ENCODE measurements at regions not wholly inside any gene's neighbourhood (a gene's known extent, or its start where the extent isn't known, plus 50 kb on each side); places are given as distances from the start of the nearest gene placed in this dataset.

DNA sequence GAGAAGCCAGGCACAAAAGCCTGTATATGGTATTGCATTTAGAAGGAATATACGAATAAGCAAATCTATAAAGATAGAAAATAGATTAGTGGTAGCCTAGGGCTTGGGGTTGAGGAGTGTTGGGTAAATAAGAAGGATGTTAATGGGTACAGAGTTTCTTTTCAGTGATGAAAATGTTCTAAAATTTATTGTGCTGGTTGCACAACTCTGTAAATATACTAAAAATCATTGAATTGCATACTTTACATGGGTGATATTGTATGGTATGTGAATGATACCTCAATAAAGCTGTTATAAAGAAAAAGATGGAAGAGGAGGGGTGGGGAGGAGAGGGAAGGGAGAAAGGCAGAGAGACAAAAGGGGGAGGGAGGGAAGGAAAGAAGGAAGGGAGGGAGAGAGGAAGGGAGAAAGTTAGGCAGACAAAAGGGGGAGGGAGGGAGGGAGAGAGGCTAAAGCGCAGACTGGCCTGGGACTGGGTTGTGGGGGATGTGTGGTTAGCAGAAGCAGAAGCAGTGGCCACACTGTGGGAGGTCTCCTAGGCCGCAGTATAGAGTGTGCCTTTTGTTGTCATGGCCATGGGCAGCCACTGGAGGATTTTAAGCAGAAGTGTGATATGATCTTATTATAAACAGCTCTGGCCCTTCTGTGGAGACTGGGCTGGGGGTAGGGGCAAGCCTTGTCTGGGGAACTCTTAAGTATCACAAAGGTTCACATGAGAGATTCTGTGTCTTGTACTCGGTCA lies 73.6 kb upstream of the ELK3 start (continued):
- TF ChIP-seq REXO4 (CRISPR knock-in tag; IDR thresholded peaks at IDR 0.05; ENCODE audit: borderline replicate concordance), result no peak
- TF ChIP-seq, protein P1, sequence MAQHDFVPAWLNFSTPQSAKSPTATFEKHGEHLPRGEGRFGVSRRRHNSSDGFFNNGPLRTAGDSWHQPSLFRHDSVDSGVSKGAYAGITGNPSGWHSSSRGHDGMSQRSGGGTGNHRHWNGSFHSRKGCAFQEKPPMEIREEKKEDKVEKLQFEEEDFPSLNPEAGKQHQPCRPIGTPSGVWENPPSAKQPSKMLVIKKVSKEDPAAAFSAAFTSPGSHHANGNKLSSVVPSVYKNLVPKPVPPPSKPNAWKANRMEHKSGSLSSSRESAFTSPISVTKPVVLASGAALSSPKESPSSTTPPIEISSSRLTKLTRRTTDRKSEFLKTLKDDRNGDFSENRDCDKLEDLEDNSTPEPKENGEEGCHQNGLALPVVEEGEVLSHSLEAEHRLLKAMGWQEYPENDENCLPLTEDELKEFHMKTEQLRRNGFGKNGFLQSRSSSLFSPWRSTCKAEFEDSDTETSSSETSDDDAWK (CRISPR knock-in tag; IDR thresholded peaks at IDR 0.05), result no peak

DNA sequence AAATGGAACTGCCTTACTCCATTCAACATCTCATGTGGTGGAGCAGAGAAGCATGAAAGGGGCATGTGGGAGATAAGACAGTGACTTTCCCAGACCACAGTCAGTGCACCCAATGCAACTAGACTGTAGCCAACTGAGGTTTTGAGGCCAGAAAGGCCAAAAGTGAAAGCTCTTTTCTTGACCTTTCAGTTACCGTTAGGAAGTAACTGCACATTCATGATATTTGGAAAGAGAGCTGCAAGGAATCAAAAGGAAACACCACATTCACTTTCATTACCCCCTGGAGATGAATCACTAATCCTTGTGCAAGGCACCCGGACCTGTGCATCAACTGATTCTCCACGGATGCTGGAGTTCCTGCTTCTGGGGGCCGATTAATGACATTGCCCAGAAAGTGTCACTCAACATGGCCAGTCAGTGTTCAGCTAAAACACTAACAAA lies 72.9 kb upstream of the ELK3 start:
- CTCF ChIA-PET (ENCODE audit: low intra/inter-chr PET ratio, low total read pairs), result no interaction called here
- TF ChIP-seq ZNF484 (CRISPR knock-in tag; IDR thresholded peaks at IDR 0.05; ENCODE audit: borderline replicate concordance, low read depth), result no peak
- no peak for TF ChIP-seq POLR2AphosphoS2 (IDR thresholded peaks at IDR 0.05; ENCODE audit: low read depth, low read length)
- TF ChIP-seq, protein P2, sequence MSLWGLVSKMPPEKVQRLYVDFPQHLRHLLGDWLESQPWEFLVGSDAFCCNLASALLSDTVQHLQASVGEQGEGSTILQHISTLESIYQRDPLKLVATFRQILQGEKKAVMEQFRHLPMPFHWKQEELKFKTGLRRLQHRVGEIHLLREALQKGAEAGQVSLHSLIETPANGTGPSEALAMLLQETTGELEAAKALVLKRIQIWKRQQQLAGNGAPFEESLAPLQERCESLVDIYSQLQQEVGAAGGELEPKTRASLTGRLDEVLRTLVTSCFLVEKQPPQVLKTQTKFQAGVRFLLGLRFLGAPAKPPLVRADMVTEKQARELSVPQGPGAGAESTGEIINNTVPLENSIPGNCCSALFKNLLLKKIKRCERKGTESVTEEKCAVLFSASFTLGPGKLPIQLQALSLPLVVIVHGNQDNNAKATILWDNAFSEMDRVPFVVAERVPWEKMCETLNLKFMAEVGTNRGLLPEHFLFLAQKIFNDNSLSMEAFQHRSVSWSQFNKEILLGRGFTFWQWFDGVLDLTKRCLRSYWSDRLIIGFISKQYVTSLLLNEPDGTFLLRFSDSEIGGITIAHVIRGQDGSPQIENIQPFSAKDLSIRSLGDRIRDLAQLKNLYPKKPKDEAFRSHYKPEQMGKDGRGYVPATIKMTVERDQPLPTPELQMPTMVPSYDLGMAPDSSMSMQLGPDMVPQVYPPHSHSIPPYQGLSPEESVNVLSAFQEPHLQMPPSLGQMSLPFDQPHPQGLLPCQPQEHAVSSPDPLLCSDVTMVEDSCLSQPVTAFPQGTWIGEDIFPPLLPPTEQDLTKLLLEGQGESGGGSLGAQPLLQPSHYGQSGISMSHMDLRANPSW (CRISPR knock-in tag; IDR thresholded peaks at IDR 0.05; ENCODE audit: borderline replicate concordance), result no peak
- no peak for TF ChIP-seq ZNF251 (CRISPR knock-in tag; IDR thresholded peaks at IDR 0.05)
- TF ChIP-seq, protein P3, sequence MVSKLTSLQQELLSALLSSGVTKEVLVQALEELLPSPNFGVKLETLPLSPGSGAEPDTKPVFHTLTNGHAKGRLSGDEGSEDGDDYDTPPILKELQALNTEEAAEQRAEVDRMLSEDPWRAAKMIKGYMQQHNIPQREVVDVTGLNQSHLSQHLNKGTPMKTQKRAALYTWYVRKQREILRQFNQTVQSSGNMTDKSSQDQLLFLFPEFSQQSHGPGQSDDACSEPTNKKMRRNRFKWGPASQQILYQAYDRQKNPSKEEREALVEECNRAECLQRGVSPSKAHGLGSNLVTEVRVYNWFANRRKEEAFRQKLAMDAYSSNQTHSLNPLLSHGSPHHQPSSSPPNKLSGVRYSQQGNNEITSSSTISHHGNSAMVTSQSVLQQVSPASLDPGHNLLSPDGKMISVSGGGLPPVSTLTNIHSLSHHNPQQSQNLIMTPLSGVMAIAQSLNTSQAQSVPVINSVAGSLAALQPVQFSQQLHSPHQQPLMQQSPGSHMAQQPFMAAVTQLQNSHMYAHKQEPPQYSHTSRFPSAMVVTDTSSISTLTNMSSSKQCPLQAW (CRISPR knock-in tag; IDR thresholded peaks at IDR 0.05), result no peak
- TF ChIP-seq XBP1 (CRISPR knock-in tag; IDR thresholded peaks at IDR 0.05), result no peak
- TF ChIP-seq, protein P4, sequence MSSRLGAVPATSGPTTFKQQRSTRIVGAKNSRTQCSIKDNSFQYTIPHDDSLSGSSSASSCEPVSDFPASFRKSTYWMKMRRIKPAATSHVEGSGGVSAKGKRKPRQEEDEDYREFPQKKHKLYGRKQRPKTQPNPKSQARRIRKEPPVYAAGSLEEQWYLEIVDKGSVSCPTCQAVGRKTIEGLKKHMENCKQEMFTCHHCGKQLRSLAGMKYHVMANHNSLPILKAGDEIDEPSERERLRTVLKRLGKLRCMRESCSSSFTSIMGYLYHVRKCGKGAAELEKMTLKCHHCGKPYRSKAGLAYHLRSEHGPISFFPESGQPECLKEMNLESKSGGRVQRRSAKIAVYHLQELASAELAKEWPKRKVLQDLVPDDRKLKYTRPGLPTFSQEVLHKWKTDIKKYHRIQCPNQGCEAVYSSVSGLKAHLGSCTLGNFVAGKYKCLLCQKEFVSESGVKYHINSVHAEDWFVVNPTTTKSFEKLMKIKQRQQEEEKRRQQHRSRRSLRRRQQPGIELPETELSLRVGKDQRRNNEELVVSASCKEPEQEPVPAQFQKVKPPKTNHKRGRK (CRISPR knock-in tag; IDR thresholded peaks at IDR 0.05), result no peak
- TF ChIP-seq, protein P5, sequence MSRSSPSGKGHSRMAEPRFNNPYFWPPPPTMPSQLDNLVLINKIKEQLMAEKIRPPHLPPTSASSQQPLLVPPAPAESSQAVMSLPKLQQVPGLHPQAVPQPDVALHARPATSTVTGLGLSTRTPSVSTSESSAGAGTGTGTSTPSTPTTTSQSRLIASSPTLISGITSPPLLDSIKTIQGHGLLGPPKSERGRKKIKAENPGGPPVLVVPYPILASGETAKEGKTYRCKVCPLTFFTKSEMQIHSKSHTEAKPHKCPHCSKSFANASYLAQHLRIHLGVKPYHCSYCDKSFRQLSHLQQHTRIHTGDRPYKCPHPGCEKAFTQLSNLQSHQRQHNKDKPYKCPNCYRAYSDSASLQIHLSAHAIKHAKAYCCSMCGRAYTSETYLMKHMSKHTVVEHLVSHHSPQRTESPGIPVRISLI (CRISPR knock-in tag; IDR thresholded peaks at IDR 0.05; ENCODE audit: borderline replicate concordance), result no peak
- TF ChIP-seq, protein P6, sequence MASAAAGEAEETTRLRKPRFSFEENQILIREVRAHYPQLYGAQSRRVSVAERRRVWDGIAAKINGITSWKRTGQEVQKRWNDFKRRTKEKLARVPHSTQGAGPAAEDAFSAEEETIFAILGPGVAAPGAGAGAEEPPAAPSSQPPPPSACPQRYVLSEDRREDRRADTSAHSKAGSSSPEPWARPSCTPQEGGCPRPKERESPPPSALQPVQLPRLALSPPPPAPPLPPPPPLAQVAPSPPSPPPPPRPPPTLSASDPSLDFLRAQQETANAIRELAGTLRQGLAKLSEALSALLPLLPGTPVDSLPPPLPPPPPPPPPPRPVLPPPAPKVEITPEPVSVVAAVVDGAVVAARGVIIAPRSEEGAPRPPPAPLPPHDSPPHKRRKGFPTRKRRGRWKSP (CRISPR knock-in tag; IDR thresholded peaks at IDR 0.05), result no peak
- no peak for TF ChIP-seq GFI1 (CRISPR knock-in tag; IDR thresholded peaks at IDR 0.05; ENCODE audit: borderline replicate concordance)

More for the DNA sequence above, 72.9 kb upstream of the ELK3 start:
- no TSS peak for BruUV-seq (replicated peaks)
- intact Hi-C loops (cut with micrococcal nuclease; ENCODE audit: unreplicated experiment) (no loop called here), in situ Hi-C loops (cut with HindIII; ENCODE audit: extremely low pct_ligation_motif_present, low pct_unique_long_range_greater_than_20kb) (no loop called here)
- 29% methylated on average over 4 of the region's 4 CpGs for WGBS (ENCODE audit: low lambda C conversion rate)
- no peak overlapping the region for H3K4me2 ChIP-seq (ENCODE audit: low read depth, low read length)
- no peaks in the 10 kb centered on the region for H3K9me3 ChIP-seq (ENCODE audit: low read length)
- no peak overlapping the region for H2AFZ ChIP-seq (ENCODE audit: low read length)
- ATAC-seq, result no peak
- no peaks in the 10 kb centered on the region for H3K79me2 ChIP-seq (ENCODE audit: insufficient read depth, low read length)
- 0 out of 5 replicates have a peak, but pooled peaks cover 0 to 6% of the 10 kb centered on the region in 2 experiments for H3K27me3 ChIP-seq (ENCODE audit: control insufficient read depth in 1 of 2, insufficient read depth in 2 of 2, low read length in 2 of 2)
- H3K4me3 ChIP-seq (replicated peaks in 1 of 3; ENCODE audit: insufficient read depth in 1 of 3, low read depth in 2 of 3, low read length in 3 of 3), result no peak overlapping the region
- no peak overlapping the region for H3K27ac ChIP-seq (ENCODE audit: extremely low read length, insufficient read depth, low read length)
- peaks cover 14% of the 10 kb centered on the region for H3K4me1 ChIP-seq (ENCODE audit: insufficient read depth, low read length)
- FAIRE-seq, result no peak
- no peaks in the 10 kb centered on the region for H3K36me3 ChIP-seq (replicated peaks in 1 of 2; ENCODE audit: control insufficient read depth in 1 of 2, insufficient read depth in 2 of 2, low read length in 2 of 2)
- no peak for DNase-seq (ENCODE audit: low spot score)
- H4K20me1 ChIP-seq (ENCODE audit: insufficient read depth, low read length), result no peaks in the 10 kb centered on the region
- H3K9ac ChIP-seq (ENCODE audit: insufficient read depth, low read depth, low read length), result no peak overlapping the region
- POLR2A ChIA-PET, result no interaction called here

Data from HepG2 (cell line).